Activated naive CD4-positive, alpha-beta T cell treated with anti-CD3 and anti-CD28 coated beads, Interleukin-2, amount 50 U/mL, for 24 hours (primary cell): ENCODE measurements at regions not wholly inside any gene's neighbourhood (a gene's known extent, or its start where the extent isn't known, plus 50 kb on each side); places are given as distances from the start of the nearest gene placed in this dataset.

Source experiments
- H3K27ac Mint-ChIP-seq: one replicate; pipeline ENCODE4 v1.8.0; 2021; ENCODE audit warnings: mild to moderate bottlenecking, mixed read lengths
- H3K27me3 Mint-ChIP-seq: one replicate; pipeline ENCODE4 v1.8.0; 2021; ENCODE audit warnings: mixed read lengths
- H3K36me3 Mint-ChIP-seq: one replicate; pipeline ENCODE4 v1.8.0; 2021; ENCODE audit warnings: mixed read lengths
- H3K4me1 Mint-ChIP-seq: one replicate; pipeline ENCODE4 v1.8.0; 2021; ENCODE audit warnings: mixed read lengths
- H3K4me3 Mint-ChIP-seq: one replicate; pipeline ENCODE4 v1.8.0; 2021; ENCODE audit warnings: mild to moderate bottlenecking, mixed read lengths
- H3K9me3 Mint-ChIP-seq: one replicate; pipeline ENCODE4 v1.8.0; 2021; ENCODE audit warnings: mixed read lengths

DNA sequence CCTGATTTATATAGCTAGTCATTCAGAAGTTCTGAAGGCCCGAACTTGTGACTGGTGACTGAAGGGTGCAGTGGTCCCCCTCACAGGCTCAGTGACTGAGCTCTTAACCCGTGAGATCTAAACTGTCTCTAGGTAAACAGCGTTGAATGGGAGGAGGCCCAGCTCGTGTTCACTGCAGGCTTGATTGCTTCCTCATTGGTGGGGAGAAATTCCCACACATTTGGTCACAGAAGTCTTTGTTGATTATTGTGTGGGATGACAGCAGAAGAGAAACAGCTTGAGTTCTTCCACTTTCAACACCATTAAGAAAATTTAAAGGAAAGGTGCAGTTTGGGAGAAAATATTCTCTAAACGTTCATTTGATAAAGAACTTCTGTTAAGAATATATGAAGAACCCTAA is 1178.0 kb downstream of the UQCRFS1 start:
- H3K4me1 Mint-ChIP-seq = no peaks in the 10 kb centered on the region
- H3K27ac Mint-ChIP-seq = no peak overlapping the region
- H3K4me3 Mint-ChIP-seq = no peak overlapping the region
- no peaks in the 10 kb centered on the region for H3K36me3 Mint-ChIP-seq
- H3K27me3 Mint-ChIP-seq = no peaks in the 10 kb centered on the region
- H3K9me3 Mint-ChIP-seq = peaks cover 6% of the 10 kb centered on the region

DNA sequence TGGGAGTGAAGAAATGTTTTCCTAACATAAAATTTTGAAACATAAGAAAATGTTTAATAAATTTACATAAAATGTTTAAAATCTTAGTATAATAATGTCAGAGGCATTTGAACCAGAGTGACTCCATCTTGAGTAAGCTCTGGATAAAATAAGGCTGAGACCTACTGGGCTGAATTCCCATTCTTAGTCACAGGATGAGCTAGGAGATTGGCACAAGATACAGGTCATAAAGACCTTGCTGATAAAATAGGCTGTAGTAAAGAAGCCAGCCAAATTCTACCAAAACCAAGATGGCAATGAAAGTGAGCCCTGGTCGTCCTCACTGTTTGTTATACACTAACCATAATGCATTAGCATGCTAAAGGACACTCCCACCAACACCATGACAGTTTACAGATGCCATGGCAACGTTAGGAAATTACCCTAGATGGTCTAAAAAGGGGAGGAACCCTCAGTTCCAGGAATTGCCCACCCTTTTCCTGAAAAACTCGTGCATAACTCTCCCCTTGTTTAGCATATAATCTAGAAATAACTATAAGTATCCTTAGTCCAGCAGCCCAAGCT is 1184.0 kb downstream of the UQCRFS1 start:
- Mint-ChIP-seq H3K27ac (no peak overlapping the region), H3K36me3 (no peaks in the 10 kb centered on the region), H3K4me1 (no peaks in the 10 kb centered on the region), H3K27me3 (peaks cover 2% of the 10 kb centered on the region), H3K9me3 (peaks cover 14% of the 10 kb centered on the region), H3K4me3 (no peak overlapping the region)

DNA sequence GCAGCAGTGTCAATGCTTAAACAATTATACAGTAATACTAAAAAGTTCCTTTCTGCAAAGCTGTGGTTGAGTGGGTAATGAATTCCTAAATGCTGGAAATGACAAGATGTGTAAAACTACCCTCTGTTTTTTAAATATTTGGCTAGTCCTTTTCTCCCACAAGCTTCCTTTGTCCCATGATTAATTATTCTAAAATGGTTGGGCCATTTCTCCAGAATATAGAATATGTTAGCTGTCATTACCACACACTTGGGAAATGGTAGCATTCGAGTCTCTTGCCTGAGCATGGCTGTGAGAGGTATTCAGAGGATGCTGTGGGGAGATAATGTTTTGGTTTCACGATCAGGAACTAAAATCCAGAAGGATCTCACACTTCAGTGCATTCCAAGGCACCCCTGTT is 1185.8 kb downstream of the UQCRFS1 start:
- peaks cover 10% of the 10 kb centered on the region for H3K9me3 Mint-ChIP-seq
- H3K4me3 Mint-ChIP-seq = no peak overlapping the region
- H3K27ac Mint-ChIP-seq = no peak overlapping the region
- no peaks in the 10 kb centered on the region for H3K4me1 Mint-ChIP-seq
- peaks cover 2% of the 10 kb centered on the region for H3K27me3 Mint-ChIP-seq
- H3K36me3 Mint-ChIP-seq = no peaks in the 10 kb centered on the region

DNA sequence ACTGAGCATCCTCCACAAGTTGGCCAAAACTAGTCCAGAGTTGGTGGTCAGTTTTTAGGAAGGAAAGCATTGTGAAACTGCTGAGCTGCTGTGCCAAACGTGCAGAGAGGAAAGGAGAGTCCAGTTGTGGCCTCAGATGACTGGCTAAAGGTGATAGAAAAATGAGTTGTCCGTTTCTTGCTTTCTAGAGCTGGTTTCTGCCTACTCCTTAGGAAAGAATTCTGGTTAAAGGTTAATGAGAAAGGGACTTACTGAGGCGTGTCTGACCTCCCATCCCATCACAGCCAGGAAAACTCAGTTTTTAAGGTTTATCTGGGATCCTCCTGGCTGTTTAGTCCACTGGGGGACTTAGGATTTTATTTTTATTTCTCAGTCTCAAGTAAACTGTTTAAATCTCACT is 1186.3 kb downstream of the UQCRFS1 start:
- no peak overlapping the region for H3K27ac Mint-ChIP-seq
- peaks cover 10% of the 10 kb centered on the region for H3K9me3 Mint-ChIP-seq
- H3K4me1 Mint-ChIP-seq = no peaks in the 10 kb centered on the region
- H3K4me3 Mint-ChIP-seq = no peak overlapping the region
- H3K36me3 Mint-ChIP-seq = no peaks in the 10 kb centered on the region
- peaks cover 2% of the 10 kb centered on the region for H3K27me3 Mint-ChIP-seq

DNA sequence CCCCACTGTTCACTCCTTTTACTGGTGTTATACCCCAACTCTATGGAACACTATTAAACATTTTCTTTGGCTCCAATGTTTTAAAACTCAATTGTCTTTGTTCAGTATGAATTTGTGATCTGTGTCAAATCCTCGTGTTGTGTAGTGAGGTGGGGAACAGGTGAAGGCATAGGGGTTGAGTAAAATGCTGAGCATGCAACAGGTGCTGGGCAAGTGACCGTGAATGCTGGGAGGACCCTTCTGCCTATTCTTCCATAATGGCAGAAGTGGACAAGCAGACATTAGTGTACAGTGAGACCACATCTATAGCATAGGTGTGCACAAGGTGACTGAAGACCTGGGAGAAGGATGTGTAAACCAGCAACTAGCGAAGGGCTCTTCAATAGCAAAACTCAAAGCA is 1188.0 kb downstream of the UQCRFS1 start:
- Mint-ChIP-seq H3K4me1 (no peaks in the 10 kb centered on the region), H3K4me3 (no peak overlapping the region), H3K27ac (no peak overlapping the region), H3K9me3 (peaks cover 8% of the 10 kb centered on the region), H3K27me3 (peaks cover 2% of the 10 kb centered on the region), H3K36me3 (no peaks in the 10 kb centered on the region)

DNA sequence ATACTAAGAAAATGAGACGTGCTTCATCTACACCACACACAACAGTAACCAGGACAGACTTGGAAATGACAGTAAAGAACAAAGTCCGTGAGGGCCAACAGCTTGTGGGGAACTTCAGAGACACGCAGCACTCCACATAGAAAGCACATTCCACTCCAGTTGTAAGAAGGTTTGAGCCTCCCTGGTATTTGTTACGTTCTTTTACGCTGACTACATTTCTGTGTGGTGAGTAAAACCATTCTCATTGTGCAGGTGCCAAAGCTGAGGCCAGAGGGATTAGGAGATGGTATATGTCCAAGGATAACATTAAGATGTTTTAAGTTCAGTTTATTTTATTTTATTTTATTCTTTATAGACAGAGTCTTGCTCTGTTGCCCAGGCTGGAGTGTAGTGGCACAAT is 1189.9 kb downstream of the UQCRFS1 start:
- Mint-ChIP-seq H3K9me3 (no peaks in the 10 kb centered on the region), H3K4me3 (no peak overlapping the region), H3K27me3 (peaks cover 2% of the 10 kb centered on the region), H3K27ac (no peak overlapping the region), H3K4me1 (no peaks in the 10 kb centered on the region), H3K36me3 (no peaks in the 10 kb centered on the region)

DNA sequence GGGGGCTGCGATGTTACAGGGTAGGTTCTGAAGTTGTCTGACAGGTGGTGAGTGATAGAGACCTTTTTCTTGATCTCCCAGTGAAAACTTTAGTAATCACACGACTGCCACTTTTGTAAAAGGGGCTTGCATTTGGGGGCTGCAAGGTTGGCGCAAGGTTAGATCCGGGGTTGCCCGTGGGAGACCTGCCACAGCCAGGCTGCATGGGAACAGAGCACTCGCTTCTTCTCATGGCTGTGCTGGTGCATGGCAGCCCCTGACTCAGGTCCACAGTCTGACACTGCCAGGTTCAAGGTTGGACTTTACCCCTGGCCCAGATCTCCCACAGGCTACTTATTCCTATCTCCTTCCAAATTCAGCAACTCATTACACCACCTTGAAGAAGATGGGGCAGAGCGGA is 1190.4 kb downstream of the UQCRFS1 start:
- Mint-ChIP-seq H3K27ac (no peak overlapping the region), H3K9me3 (no peaks in the 10 kb centered on the region), H3K4me3 (no peak overlapping the region), H3K27me3 (no peaks in the 10 kb centered on the region), H3K4me1 (no peaks in the 10 kb centered on the region), H3K36me3 (no peaks in the 10 kb centered on the region)

DNA sequence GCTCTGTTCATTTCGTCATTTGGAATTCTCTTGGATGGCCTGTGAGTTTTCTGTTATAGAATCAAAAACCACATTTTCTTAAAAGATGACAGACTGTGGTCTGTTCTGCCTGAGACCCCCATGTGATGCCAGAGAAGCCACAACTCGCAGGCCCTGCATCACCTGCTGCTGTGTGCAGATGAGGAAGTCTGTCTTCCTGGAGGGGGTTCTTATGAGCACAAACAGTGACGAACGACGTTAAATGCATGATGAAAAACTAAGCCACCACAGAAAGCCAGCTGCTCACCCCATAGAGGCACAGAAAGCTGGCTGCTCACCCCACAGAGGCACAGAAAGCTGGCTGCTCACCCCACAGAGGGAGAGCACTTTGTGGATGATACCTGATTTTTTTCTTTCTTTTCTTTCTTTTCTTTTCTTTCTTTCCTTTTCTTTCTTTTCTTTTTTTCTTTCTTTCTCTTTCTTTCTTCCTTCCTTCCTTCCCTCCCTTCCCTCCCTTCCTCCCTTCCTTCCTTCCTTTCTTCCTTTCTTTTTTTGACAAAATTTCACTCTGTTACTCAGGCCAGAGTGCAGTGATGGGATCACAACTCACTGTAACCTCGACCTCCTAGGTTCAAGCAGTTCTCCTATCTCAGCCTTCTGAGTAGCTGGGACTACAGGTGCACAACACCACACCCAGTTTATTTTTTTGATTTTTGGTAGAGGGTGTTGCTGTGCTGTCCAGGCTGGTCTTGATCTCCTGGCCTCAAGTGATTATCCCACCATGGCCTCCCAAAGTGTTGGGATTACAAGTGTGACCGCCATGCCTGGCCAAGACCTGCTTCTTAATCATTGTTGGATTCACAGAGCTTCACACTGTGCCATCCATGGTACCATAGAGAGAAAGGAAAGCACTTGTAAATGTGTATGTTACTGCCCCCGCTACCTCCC is 1191.4 kb downstream of the UQCRFS1 start:
- Mint-ChIP-seq H3K27ac (no peak overlapping the region), H3K27me3 (no peaks in the 10 kb centered on the region), H3K4me3 (no peak overlapping the region), H3K9me3 (no peaks in the 10 kb centered on the region), H3K36me3 (no peaks in the 10 kb centered on the region), H3K4me1 (no peaks in the 10 kb centered on the region)

DNA sequence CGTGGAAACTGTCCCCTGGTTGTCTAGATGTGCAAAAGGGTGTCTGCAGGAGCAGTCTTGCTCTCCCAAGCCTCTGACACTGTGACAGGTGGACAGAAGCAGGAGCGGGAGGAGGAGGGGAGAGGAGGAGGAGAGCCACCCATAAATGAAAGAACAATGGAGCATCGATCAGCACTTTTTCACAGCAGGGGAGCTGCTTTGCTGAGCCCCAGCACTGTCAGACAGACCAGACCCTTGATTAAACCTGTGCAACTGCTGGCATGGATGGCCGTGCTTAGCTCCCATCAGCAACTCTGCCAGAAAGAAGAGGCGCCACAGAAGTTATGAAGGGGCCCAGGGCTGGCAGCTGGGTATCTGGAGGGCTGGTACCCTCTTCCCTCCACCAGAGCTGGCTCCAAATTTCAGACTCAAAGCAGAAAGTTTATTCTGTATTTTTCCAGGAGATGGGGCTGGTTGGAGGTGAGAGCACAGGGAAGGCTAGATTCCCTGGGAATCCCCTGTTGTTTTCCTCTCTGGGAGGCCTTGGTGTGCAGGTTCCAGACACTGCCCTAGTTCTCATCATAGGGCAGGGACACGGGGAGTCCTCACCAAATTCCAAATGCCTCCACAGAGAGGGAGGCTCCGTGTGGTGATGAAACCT is 1192.2 kb downstream of the UQCRFS1 start:
- H3K36me3 Mint-ChIP-seq = no peaks in the 10 kb centered on the region
- no peaks in the 10 kb centered on the region for H3K4me1 Mint-ChIP-seq
- no peaks in the 10 kb centered on the region for H3K9me3 Mint-ChIP-seq

DNA sequence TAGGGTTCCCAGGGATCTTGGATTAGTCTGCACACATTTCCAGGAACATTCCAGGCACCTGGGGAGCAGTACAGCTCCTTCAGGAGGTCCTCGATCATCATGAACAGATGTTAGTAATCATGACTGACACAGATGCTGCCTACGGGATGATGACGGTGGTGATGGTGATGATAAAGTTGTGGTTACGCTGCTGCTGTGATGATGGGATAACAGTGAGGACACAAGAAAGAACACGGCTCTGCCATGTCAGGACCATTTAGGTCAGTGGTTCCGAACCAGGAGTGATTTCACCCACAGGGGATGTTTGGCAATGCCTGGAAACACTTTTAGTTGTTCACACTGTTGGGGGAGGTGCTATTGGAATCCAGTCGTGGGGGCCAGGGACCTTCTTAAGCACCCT is 1193.0 kb downstream of the UQCRFS1 start:
- Mint-ChIP-seq H3K9me3 (no peaks in the 10 kb centered on the region), H3K36me3 (no peaks in the 10 kb centered on the region), H3K27me3 (peaks cover 1% of the 10 kb centered on the region), H3K4me3 (no peak overlapping the region), H3K4me1 (no peaks in the 10 kb centered on the region), H3K27ac (no peak overlapping the region)

More for the DNA sequence above, 1192.2 kb downstream of the UQCRFS1 start:
- Mint-ChIP-seq H3K4me3 (no peak overlapping the region), H3K27ac (no peak overlapping the region), H3K27me3 (no peaks in the 10 kb centered on the region)

DNA sequence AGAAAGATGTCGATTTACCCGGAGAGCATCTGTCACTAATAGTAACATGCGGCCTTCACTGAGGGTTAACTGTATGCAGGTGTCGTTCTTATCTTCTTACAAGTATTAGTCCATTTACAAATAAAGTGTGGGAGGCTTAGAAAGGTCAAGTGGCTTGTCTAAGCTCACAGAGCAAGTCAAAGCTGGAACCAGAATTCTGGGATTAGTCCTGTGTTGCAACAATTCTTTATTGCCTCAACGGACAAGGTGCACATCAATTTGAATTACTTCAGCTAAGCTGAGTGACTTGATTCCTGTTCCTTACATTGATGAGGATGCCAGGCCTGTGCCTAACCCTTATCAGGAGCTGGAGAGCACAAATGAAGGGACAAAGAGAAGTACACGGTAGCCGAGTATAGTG is 1193.6 kb downstream of the UQCRFS1 start:
- H3K4me1 Mint-ChIP-seq = no peaks in the 10 kb centered on the region
- H3K27me3 Mint-ChIP-seq = peaks cover 1% of the 10 kb centered on the region
- no peak overlapping the region for H3K27ac Mint-ChIP-seq
- no peaks in the 10 kb centered on the region for H3K9me3 Mint-ChIP-seq
- H3K4me3 Mint-ChIP-seq = no peak overlapping the region
- no peaks in the 10 kb centered on the region for H3K36me3 Mint-ChIP-seq

DNA sequence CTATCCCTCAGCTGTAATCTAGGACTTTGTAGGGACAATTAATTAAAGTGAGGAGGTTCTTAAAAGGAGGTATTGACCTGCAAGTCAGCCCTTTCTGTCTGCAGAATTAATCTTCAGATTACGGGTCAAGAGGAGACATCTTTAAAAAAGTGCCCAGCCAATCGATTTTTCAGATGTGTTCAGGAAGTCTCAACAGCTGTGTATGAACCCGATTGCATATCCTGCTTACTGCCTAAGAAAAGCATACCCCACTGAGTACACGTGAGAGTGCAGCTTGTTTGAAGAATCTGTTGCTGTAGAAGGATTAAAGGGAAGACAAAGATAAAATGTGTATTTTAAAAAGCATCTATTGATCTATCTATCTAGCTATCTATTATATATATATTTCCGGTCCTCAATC is 1194.5 kb downstream of the UQCRFS1 start:
- no peaks in the 10 kb centered on the region for H3K36me3 Mint-ChIP-seq
- H3K27ac Mint-ChIP-seq = no peak overlapping the region
- no peak overlapping the region for H3K4me3 Mint-ChIP-seq
- H3K27me3 Mint-ChIP-seq = peaks cover 1% of the 10 kb centered on the region
- H3K4me1 Mint-ChIP-seq = no peaks in the 10 kb centered on the region
- no peaks in the 10 kb centered on the region for H3K9me3 Mint-ChIP-seq

DNA sequence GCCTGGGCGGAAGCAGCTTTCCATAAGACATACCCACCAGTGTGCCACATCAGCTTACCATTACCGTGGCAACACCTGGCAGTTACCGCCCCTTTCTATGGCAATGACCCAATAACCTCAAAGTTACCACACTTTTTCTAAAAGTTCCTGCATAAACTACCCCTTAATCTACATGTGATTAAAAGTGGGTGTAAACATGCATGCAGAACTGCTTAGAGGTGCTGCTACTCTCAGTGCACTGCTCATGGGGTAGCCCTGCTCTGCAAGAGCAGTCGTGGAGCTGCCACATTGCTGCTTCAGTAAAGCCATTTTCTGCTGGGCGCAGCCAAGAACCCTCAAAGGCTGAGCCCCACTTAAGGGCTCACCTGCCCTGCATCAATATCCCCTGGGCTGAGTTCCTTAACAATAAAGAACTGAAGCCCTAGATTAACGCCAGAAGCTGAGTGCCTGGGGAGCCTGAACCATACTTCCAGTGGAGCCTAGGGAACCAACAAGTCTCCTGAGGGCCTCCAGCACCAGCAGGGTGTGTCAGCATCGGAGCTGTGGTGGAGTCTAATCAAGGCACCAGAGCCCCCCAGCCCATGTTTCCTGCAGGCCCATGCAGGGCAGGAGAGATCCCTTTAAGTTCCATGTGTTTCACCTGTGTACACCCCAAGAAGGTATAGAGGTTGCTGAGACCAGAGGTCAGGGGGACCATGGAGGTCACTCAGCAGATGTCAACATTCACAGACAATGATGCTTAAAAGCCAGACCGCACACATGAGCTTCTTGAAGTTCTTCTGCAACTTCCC is 1198.1 kb downstream of the UQCRFS1 start:
- no peaks in the 10 kb centered on the region for H3K9me3 Mint-ChIP-seq
- H3K4me1 Mint-ChIP-seq = no peaks in the 10 kb centered on the region
- H3K36me3 Mint-ChIP-seq = no peaks in the 10 kb centered on the region
- peaks cover 1% of the 10 kb centered on the region for H3K27me3 Mint-ChIP-seq
- no peak overlapping the region for H3K4me3 Mint-ChIP-seq
- no peak overlapping the region for H3K27ac Mint-ChIP-seq

DNA sequence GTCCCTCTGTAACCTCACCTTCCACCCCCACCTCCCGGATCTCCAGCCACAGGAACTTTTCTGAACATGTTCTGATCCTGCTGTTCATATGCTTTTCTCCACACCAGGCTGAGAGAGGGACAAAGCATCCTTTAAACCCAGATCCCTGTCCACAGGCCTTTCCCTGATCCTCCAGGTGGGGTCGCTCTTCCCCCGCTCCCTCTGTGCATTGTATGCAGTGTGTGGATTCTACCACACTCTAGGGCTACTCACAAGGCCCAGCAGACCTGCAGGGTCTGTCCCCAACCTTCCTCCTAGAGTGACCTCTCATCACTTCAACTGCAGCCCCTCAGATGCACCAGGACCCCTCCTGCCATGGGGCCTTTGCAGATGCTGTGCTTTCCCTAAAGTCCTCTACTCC is 1200.6 kb downstream of the UQCRFS1 start:
- no peaks in the 10 kb centered on the region for H3K4me1 Mint-ChIP-seq
- peaks cover 1% of the 10 kb centered on the region for H3K27me3 Mint-ChIP-seq
- peaks cover 4% of the 10 kb centered on the region for H3K9me3 Mint-ChIP-seq
- H3K27ac Mint-ChIP-seq = no peak overlapping the region
- H3K4me3 Mint-ChIP-seq = no peak overlapping the region
- H3K36me3 Mint-ChIP-seq = no peaks in the 10 kb centered on the region

DNA sequence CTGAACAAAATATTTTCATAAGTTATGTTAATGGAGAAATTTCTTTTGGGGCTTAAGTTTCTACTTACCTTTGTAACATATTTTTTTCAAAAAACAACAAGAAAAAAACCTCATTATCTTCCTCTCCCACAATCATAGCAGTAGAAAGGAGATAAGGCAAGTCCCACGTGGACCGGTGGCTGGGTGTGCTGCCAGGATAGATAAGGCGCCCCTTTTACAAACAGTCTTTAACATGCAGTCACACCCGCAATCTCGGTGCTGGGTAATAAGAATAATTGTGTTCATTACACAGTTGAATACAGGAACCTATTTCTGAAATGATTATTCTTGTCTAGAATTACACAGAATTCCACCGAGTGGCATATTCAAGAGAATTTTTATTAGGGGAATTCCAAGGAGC is 1202.3 kb downstream of the UQCRFS1 start:
- no peak overlapping the region for H3K4me3 Mint-ChIP-seq
- peaks cover 1% of the 10 kb centered on the region for H3K27me3 Mint-ChIP-seq
- H3K36me3 Mint-ChIP-seq = no peaks in the 10 kb centered on the region
- H3K9me3 Mint-ChIP-seq = peaks cover 4% of the 10 kb centered on the region
- H3K27ac Mint-ChIP-seq = no peak overlapping the region
- no peaks in the 10 kb centered on the region for H3K4me1 Mint-ChIP-seq
